WTC11 (cell line): ENCODE measurements at regions not wholly inside any gene's neighbourhood (a gene's known extent, or its start where the extent isn't known, plus 50 kb on each side); places are given as distances from the start of the nearest gene placed in this dataset.

Experiments
- ATAC-seq: fragments of 200-7000 bp; cut with Tn5 transposase; 2 replicates; pipeline ENCODE4 v1.10.0; 2021; ENCODE audit warnings: mild to moderate bottlenecking, moderate library complexity
- CTCF ChIA-PET: fragments of 300-600 bp; sonication (Branson Sonifier 250); formaldehyde crosslinking; loops from one replicate; lab custom pipeline; 2021; ENCODE audit warnings: antibody characterized with exemption; lab: Charles Lee
- POLR2A ChIA-PET: fragments of 350-600 bp; sonication (Branson Sonifier 250); formaldehyde crosslinking; loops from one replicate; lab custom pipeline; 2021; ENCODE audit warnings: antibody characterized with exemption; lab: Charles Lee
- DNase-seq: peaks from one replicate; pipeline ENCODE4 v3.0.0; 2021; ENCODE audit warnings: low spot score
- H3K27ac Mint-ChIP-seq: 2 replicates; pipeline ENCODE4 v1.8.0; 2021; ENCODE audit warnings: mixed read lengths
- H3K27me3 Mint-ChIP-seq: 2 replicates; pipeline ENCODE4 v1.8.0; 2021; ENCODE audit warnings: low read depth, mild to moderate bottlenecking, moderate library complexity, mixed read lengths
- H3K36me3 Mint-ChIP-seq: 2 replicates; pipeline ENCODE4 v1.8.0; 2021; ENCODE audit warnings: mixed read lengths
- H3K4me1 Mint-ChIP-seq: 2 replicates; pipeline ENCODE4 v1.8.0; 2022; ENCODE audit warnings: mixed read lengths
- H3K4me3 Mint-ChIP-seq: 2 replicates; pipeline ENCODE4 v1.8.0; 2021; ENCODE audit warnings: mild to moderate bottlenecking, moderate library complexity, mixed read lengths
- H3K9me3 Mint-ChIP-seq: 2 replicates; pipeline ENCODE4 v1.8.0; 2021; ENCODE audit warnings: mixed read lengths
- GTF2I ChIP-seq: fragments of 250-450 bp; sonication (Bioruptor Pico); conservative IDR thresholded peaks from 2 replicates; pipeline ENCODE4 v1.4.0; 2021; ENCODE audit warnings: mild to moderate bottlenecking
- IRF2 ChIP-seq: sonication (generic); formaldehyde crosslinking; IDR thresholded peaks from 2 replicates; pipeline ENCODE4 v1.8.0; 2022; ENCODE audit warnings: low read depth, missing genetic modification reagents, borderline replicate concordance
- JAZF1 ChIP-seq: fragments of 250-450 bp; sonication (Bioruptor Pico); IDR thresholded peaks from 2 replicates; pipeline ENCODE4 v1.9.0; 2021; ENCODE audit warnings: moderate library complexity, mild to moderate bottlenecking, inconsistent platforms
- NFATC4 ChIP-seq: fragments of 250-450 bp; sonication (Bioruptor Pico); IDR thresholded peaks from 2 replicates; pipeline ENCODE4 v1.9.0; 2021; ENCODE audit warnings: mild to moderate bottlenecking
- NR1H2 ChIP-seq: sonication (generic); formaldehyde crosslinking; IDR thresholded peaks from 2 replicates; pipeline ENCODE4 v1.9.0; 2021; ENCODE audit warnings: mild to moderate bottlenecking, moderate library complexity, missing genetic modification reagents
- NR3C1 ChIP-seq: sonication (generic); formaldehyde crosslinking; conservative IDR thresholded peaks from 2 replicates; pipeline ENCODE4 v1.8.1; 2023; ENCODE audit warnings: low read depth, mild to moderate bottlenecking, missing genetic modification reagents
- SMAD3 ChIP-seq: sonication (generic); formaldehyde crosslinking; IDR thresholded peaks from 2 replicates; pipeline ENCODE4 v1.8.0; 2022; ENCODE audit warnings: missing genetic modification reagents, mild to moderate bottlenecking, borderline replicate concordance
- TCF7 ChIP-seq: sonication (generic); formaldehyde crosslinking; IDR thresholded peaks from 2 replicates; pipeline ENCODE4 v1.8.0; 2022; ENCODE audit warnings: mild to moderate bottlenecking, low read depth, missing genetic modification reagents, moderate library complexity
- TEAD4 ChIP-seq: sonication (generic); formaldehyde crosslinking; IDR thresholded peaks from 2 replicates; pipeline ENCODE4 v1.8.0; 2022; ENCODE audit warnings: mild to moderate bottlenecking, missing genetic modification reagents
- TP53 ChIP-seq: sonication (generic); formaldehyde crosslinking; IDR thresholded peaks from 2 replicates; pipeline ENCODE4 v1.8.1; 2023; ENCODE audit warnings: mild to moderate bottlenecking, missing genetic modification reagents
- ZBTB21 ChIP-seq: sonication (generic); formaldehyde crosslinking; IDR thresholded peaks from 2 replicates; pipeline ENCODE4 v1.8.1; 2023; ENCODE audit warnings: mild to moderate bottlenecking, missing genetic modification reagents, borderline replicate concordance
- ZNF138 ChIP-seq: sonication (generic); formaldehyde crosslinking; conservative IDR thresholded peaks from 2 replicates; pipeline ENCODE4 v1.8.1; 2022; ENCODE audit warnings: mild to moderate bottlenecking, moderate library complexity, missing genetic modification reagents
- ZNF219 ChIP-seq: sonication (generic); formaldehyde crosslinking; IDR thresholded peaks from 2 replicates; pipeline ENCODE4 v1.8.0; 2023; ENCODE audit warnings: missing genetic modification reagents, mild to moderate bottlenecking, borderline replicate concordance
- ZNF263 ChIP-seq: sonication (generic); formaldehyde crosslinking; IDR thresholded peaks from 2 replicates; pipeline ENCODE4 v1.8.1; 2022; ENCODE audit warnings: low read depth, mild to moderate bottlenecking, moderate library complexity, missing genetic modification reagents
- ZNF423 ChIP-seq: fragments of 250-450 bp; sonication (Bioruptor Pico); IDR thresholded peaks from 2 replicates; pipeline ENCODE4 v2.1.2; 2022; ENCODE audit warnings: mild to moderate bottlenecking, moderate library complexity
- ZNF425 ChIP-seq: fragments of 250-450 bp; sonication (Bioruptor Pico); conservative IDR thresholded peaks from 2 replicates; pipeline ENCODE4 v1.9.0; 2021; ENCODE audit warnings: mild to moderate bottlenecking
- ZNF671 ChIP-seq: fragments of 250-450 bp; sonication (Bioruptor Pico); IDR thresholded peaks from 2 replicates; pipeline ENCODE4 v1.8.0; 2021; ENCODE audit warnings: mild to moderate bottlenecking
- TF ChIP-seq, protein P1 (sequence below): sonication (generic); formaldehyde crosslinking; IDR thresholded peaks from 2 replicates; pipeline ENCODE4 v1.8.1; 2022; ENCODE audit warnings: missing genetic modification reagents, borderline replicate concordance
- TF ChIP-seq, protein P2 (sequence below): sonication (generic); formaldehyde crosslinking; IDR thresholded peaks from 2 replicates; pipeline ENCODE4 v1.8.1; 2022; ENCODE audit warnings: mild to moderate bottlenecking, moderate library complexity, missing genetic modification reagents
- TF ChIP-seq, protein P3 (sequence below): sonication (generic); formaldehyde crosslinking; IDR thresholded peaks from 2 replicates; pipeline ENCODE4 v1.8.1; 2023; ENCODE audit warnings: mild to moderate bottlenecking, missing genetic modification reagents
- TF ChIP-seq, protein P4 (sequence below): sonication (generic); formaldehyde crosslinking; IDR thresholded peaks from 2 replicates; pipeline ENCODE4 v1.8.0; 2023; ENCODE audit warnings: missing genetic modification reagents, mild to moderate bottlenecking, borderline replicate concordance
- TF ChIP-seq, protein P5 (sequence below): sonication (generic); formaldehyde crosslinking; IDR thresholded peaks from 2 replicates; pipeline ENCODE4 v1.8.1; 2022; ENCODE audit warnings: low read depth, mild to moderate bottlenecking, moderate library complexity, missing genetic modification reagents, borderline replicate concordance

GRCh38 chr10:78543031-78543748, 509.5 kb downstream of the RPS24 start:
- TF ChIP-seq TEAD4 (CRISPR knock-in tag) (no peak), JAZF1 (CRISPR knock-in tag) (no peak), ZNF138 (CRISPR knock-in tag) (no peak), GTF2I (CRISPR knock-in tag) (no peak), TP53 (no peak), ZNF423 (no peak), ZBTB21 (CRISPR knock-in tag) (no peak), SMAD3 (CRISPR knock-in tag) (no peak), ZNF425 (CRISPR knock-in tag) (no peak), NFATC4 (CRISPR knock-in tag) (no peak), IRF2 (no peak), ZNF263 (CRISPR knock-in tag) (no peak), ZNF219 (CRISPR knock-in tag) (no peak)
- TF ChIP-seq, protein P1, sequence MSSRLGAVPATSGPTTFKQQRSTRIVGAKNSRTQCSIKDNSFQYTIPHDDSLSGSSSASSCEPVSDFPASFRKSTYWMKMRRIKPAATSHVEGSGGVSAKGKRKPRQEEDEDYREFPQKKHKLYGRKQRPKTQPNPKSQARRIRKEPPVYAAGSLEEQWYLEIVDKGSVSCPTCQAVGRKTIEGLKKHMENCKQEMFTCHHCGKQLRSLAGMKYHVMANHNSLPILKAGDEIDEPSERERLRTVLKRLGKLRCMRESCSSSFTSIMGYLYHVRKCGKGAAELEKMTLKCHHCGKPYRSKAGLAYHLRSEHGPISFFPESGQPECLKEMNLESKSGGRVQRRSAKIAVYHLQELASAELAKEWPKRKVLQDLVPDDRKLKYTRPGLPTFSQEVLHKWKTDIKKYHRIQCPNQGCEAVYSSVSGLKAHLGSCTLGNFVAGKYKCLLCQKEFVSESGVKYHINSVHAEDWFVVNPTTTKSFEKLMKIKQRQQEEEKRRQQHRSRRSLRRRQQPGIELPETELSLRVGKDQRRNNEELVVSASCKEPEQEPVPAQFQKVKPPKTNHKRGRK (CRISPR knock-in tag) = no peak
- TF ChIP-seq, protein P2, sequence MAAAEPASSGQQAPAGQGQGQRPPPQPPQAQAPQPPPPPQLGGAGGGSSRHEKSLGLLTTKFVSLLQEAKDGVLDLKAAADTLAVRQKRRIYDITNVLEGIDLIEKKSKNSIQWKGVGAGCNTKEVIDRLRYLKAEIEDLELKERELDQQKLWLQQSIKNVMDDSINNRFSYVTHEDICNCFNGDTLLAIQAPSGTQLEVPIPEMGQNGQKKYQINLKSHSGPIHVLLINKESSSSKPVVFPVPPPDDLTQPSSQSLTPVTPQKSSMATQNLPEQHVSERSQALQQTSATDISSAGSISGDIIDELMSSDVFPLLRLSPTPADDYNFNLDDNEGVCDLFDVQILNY (CRISPR knock-in tag) = no peak
- TF ChIP-seq, protein P3, sequence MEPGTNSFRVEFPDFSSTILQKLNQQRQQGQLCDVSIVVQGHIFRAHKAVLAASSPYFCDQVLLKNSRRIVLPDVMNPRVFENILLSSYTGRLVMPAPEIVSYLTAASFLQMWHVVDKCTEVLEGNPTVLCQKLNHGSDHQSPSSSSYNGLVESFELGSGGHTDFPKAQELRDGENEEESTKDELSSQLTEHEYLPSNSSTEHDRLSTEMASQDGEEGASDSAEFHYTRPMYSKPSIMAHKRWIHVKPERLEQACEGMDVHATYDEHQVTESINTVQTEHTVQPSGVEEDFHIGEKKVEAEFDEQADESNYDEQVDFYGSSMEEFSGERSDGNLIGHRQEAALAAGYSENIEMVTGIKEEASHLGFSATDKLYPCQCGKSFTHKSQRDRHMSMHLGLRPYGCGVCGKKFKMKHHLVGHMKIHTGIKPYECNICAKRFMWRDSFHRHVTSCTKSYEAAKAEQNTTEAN (CRISPR knock-in tag) = no peak
- POLR2A ChIA-PET = interaction anchor here (0.7 kb wide), 1 partner anchor 551 kb away, joined by 3 read pairs; no protein-coding TSS in a partner anchor
- H3K36me3 Mint-ChIP-seq = no peaks in the 10 kb centered on the region
- no peak overlapping the region for H3K27ac Mint-ChIP-seq
- DNase-seq (no peak), ATAC-seq (no peak)
- peaks cover 16% of the 10 kb centered on the region for H3K9me3 Mint-ChIP-seq
- no peak overlapping the region for H3K4me3 Mint-ChIP-seq
- peaks cover 12% of the 10 kb centered on the region for H3K4me1 Mint-ChIP-seq
- peaks cover 5% of the 10 kb centered on the region for H3K27me3 Mint-ChIP-seq
- CTCF ChIA-PET = interaction anchor here (0.8 to 1.2 kb wide), 2 partner anchors 9 to 114 kb away, joined by 3 to 4 read pairs; no protein-coding TSS in a partner anchor

DNA sequence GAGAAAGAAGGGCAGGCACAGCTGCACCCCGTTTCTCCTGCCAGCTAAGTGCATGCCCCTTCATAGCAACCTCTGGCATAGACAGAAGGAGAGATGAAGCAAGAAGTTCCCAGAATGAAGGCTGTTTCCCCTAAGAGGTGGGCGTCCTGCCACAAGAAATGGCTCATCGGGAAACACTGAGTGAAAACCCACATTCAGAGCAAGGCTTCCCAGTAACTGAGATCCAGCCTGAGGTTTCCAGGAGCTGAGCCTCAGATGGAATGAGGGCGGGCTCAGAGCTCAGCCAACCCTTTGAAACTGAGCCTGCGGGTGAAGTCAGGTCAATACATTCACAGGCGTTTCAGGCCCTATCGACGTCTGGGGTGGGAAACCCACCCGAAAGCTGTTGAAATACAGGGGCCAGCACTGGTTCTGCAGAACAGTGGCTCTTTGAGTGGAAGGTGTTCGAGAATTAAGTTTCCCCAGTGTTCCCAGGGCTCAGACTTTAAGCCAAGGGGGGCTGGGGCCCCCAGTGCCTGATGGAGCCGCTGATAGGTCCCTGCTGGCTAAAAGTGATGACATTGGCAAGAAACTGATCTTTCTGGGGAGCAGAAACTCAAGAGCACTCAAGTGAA, 510.2 kb downstream of the RPS24 start:
- Mint-ChIP-seq H3K27me3 (peaks cover 11% of the 10 kb centered on the region), H3K9me3 (peaks cover 17% of the 10 kb centered on the region), H3K4me1 (peaks cover 12% of the 10 kb centered on the region), H3K4me3 (no peak overlapping the region), H3K27ac (no peak overlapping the region), H3K36me3 (no peaks in the 10 kb centered on the region)
- CTCF ChIA-PET = interaction anchor here (1.2 kb wide), 1 partner anchor 9 kb away, joined by 4 read pairs; no protein-coding TSS in a partner anchor
- ATAC-seq (peak; percentile 59; the same call in 1 of the 2 replicates), DNase-seq (no peak)
- POLR2A ChIA-PET = no interaction called here
- TF ChIP-seq NR1H2 (no peak), TCF7 (no peak), ZNF671 (CRISPR knock-in tag) (no peak), NR3C1 (no peak)
- TF ChIP-seq, protein P4, sequence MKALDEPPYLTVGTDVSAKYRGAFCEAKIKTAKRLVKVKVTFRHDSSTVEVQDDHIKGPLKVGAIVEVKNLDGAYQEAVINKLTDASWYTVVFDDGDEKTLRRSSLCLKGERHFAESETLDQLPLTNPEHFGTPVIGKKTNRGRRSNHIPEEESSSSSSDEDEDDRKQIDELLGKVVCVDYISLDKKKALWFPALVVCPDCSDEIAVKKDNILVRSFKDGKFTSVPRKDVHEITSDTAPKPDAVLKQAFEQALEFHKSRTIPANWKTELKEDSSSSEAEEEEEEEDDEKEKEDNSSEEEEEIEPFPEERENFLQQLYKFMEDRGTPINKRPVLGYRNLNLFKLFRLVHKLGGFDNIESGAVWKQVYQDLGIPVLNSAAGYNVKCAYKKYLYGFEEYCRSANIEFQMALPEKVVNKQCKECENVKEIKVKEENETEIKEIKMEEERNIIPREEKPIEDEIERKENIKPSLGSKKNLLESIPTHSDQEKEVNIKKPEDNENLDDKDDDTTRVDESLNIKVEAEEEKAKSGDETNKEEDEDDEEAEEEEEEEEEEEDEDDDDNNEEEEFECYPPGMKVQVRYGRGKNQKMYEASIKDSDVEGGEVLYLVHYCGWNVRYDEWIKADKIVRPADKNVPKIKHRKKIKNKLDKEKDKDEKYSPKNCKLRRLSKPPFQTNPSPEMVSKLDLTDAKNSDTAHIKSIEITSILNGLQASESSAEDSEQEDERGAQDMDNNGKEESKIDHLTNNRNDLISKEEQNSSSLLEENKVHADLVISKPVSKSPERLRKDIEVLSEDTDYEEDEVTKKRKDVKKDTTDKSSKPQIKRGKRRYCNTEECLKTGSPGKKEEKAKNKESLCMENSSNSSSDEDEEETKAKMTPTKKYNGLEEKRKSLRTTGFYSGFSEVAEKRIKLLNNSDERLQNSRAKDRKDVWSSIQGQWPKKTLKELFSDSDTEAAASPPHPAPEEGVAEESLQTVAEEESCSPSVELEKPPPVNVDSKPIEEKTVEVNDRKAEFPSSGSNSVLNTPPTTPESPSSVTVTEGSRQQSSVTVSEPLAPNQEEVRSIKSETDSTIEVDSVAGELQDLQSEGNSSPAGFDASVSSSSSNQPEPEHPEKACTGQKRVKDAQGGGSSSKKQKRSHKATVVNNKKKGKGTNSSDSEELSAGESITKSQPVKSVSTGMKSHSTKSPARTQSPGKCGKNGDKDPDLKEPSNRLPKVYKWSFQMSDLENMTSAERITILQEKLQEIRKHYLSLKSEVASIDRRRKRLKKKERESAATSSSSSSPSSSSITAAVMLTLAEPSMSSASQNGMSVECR (CRISPR knock-in tag) = no peak
- TF ChIP-seq, protein P5, sequence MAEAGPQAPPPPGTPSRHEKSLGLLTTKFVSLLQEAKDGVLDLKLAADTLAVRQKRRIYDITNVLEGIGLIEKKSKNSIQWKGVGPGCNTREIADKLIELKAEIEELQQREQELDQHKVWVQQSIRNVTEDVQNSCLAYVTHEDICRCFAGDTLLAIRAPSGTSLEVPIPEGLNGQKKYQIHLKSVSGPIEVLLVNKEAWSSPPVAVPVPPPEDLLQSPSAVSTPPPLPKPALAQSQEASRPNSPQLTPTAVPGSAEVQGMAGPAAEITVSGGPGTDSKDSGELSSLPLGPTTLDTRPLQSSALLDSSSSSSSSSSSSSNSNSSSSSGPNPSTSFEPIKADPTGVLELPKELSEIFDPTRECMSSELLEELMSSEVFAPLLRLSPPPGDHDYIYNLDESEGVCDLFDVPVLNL = no peak
